ENCODE measurements at regions not wholly inside any gene's neighbourhood (a gene's known extent, or its start where the extent isn't known, plus 50 kb on each side); places are given as distances from the start of the nearest gene placed in this dataset.
A peak's percentile ranks its signal among the peaks of the same experiment; 100 is the strongest.

- in situ Hi-C loops (cut with HindIII; ENCODE audit: low pct_unique_long_range_greater_than_20kb, low sequenced_read_pairs): no loop called here
- no peak for DNase-seq (ENCODE audit: low read depth)
Observed at GRCh38 chr9:515665-516064, 301.0 kb downstream of the DOCK8 start.

- no peak for DNase-seq (ENCODE audit: low read depth)
- in situ Hi-C loops (cut with HindIII; ENCODE audit: low pct_unique_long_range_greater_than_20kb, low sequenced_read_pairs): no loop called here
Observed at GRCh38 chr9:517993-518392, 303.3 kb downstream of the DOCK8 start.

GRCh38 chr9:518540-518939 is 303.9 kb downstream of the DOCK8 start:
- in situ Hi-C loops (cut with HindIII; ENCODE audit: low pct_unique_long_range_greater_than_20kb, low sequenced_read_pairs): no loop called here
- no peak for DNase-seq (ENCODE audit: low read depth)

GRCh38 chr9:519579-519978 is 304.9 kb downstream of the DOCK8 start:
- in situ Hi-C loops (cut with HindIII; ENCODE audit: low pct_unique_long_range_greater_than_20kb, low sequenced_read_pairs): no loop called here
- DNase-seq (ENCODE audit: low read depth): peak; percentile 32

GRCh38 chr9:520302-520701 is 305.6 kb downstream of the DOCK8 start:
- in situ Hi-C loops (cut with HindIII; ENCODE audit: low pct_unique_long_range_greater_than_20kb, low sequenced_read_pairs): no loop called here
- DNase-seq (ENCODE audit: low read depth): no peak

- in situ Hi-C loops (cut with HindIII; ENCODE audit: low pct_unique_long_range_greater_than_20kb, low sequenced_read_pairs): no loop called here
- no peak for DNase-seq (ENCODE audit: low read depth)
Observed at GRCh38 chr9:522190-522589, 307.5 kb downstream of the DOCK8 start.

GRCh38 chr9:522658-523057 is 308.0 kb downstream of the DOCK8 start:
- in situ Hi-C loops (cut with HindIII; ENCODE audit: low pct_unique_long_range_greater_than_20kb, low sequenced_read_pairs): no loop called here

GRCh38 chr9:523444-523843 is 308.8 kb downstream of the DOCK8 start:
- DNase-seq (ENCODE audit: low read depth): no peak
- in situ Hi-C loops (cut with HindIII; ENCODE audit: low pct_unique_long_range_greater_than_20kb, low sequenced_read_pairs): no loop called here

More at GRCh38 chr9:522658-523057, 308.0 kb downstream of the DOCK8 start:
- no peak for DNase-seq (ENCODE audit: low read depth)

- DNase-seq (ENCODE audit: low read depth): no peak
- in situ Hi-C loops (cut with HindIII; ENCODE audit: low pct_unique_long_range_greater_than_20kb, low sequenced_read_pairs): no loop called here
Observed at GRCh38 chr9:524008-524407, 309.3 kb downstream of the DOCK8 start.

GRCh38 chr9:526904-527591 is 312.4 kb downstream of the DOCK8 start:
- DNase-seq (ENCODE audit: low read depth): no peak

GRCh38 chr9:529731-530130 is 311.8 kb upstream of the DMRT1 start:
- DNase-seq (ENCODE audit: low read depth): no peak
- in situ Hi-C loops (cut with HindIII; ENCODE audit: low pct_unique_long_range_greater_than_20kb, low sequenced_read_pairs): no loop called here

More at GRCh38 chr9:526904-527591, 312.4 kb downstream of the DOCK8 start:
- in situ Hi-C loops (cut with HindIII; ENCODE audit: low pct_unique_long_range_greater_than_20kb, low sequenced_read_pairs): no loop called here

- DNase-seq (ENCODE audit: low read depth): peak; percentile 40
Observed at GRCh38 chr9:530681-531080, 310.8 kb upstream of the DMRT1 start.

GRCh38 chr9:532707-533106 is 308.8 kb upstream of the DMRT1 start:
- in situ Hi-C loops (cut with HindIII; ENCODE audit: low pct_unique_long_range_greater_than_20kb, low sequenced_read_pairs): no loop called here
- DNase-seq (ENCODE audit: low read depth): no peak

More at GRCh38 chr9:530681-531080, 310.8 kb upstream of the DMRT1 start:
- in situ Hi-C loops (cut with HindIII; ENCODE audit: low pct_unique_long_range_greater_than_20kb, low sequenced_read_pairs): no loop called here

GRCh38 chr9:534886-535285 is 306.6 kb upstream of the DMRT1 start:
- no peak for DNase-seq (ENCODE audit: low read depth)
- in situ Hi-C loops (cut with HindIII; ENCODE audit: low pct_unique_long_range_greater_than_20kb, low sequenced_read_pairs): no loop called here

- no peak for DNase-seq (ENCODE audit: low read depth)
- in situ Hi-C loops (cut with HindIII; ENCODE audit: low pct_unique_long_range_greater_than_20kb, low sequenced_read_pairs): no loop called here
Observed at GRCh38 chr9:535356-535755, 306.1 kb upstream of the DMRT1 start.

- no peak for DNase-seq (ENCODE audit: low read depth)
- in situ Hi-C loops (cut with HindIII; ENCODE audit: low pct_unique_long_range_greater_than_20kb, low sequenced_read_pairs): no loop called here
Observed at GRCh38 chr9:536597-537511, 304.6 kb upstream of the DMRT1 start.

GRCh38 chr9:543478-543877 is 298.0 kb upstream of the DMRT1 start:
- in situ Hi-C loops (cut with HindIII; ENCODE audit: low pct_unique_long_range_greater_than_20kb, low sequenced_read_pairs): no loop called here
- DNase-seq (ENCODE audit: low read depth): no peak

GRCh38 chr9:545480-545879 is 296.0 kb upstream of the DMRT1 start:
- no peak for DNase-seq (ENCODE audit: low read depth)
- in situ Hi-C loops (cut with HindIII; ENCODE audit: low pct_unique_long_range_greater_than_20kb, low sequenced_read_pairs): no loop called here

- in situ Hi-C loops (cut with HindIII; ENCODE audit: low pct_unique_long_range_greater_than_20kb, low sequenced_read_pairs): no loop called here
- DNase-seq (ENCODE audit: low read depth): no peak
Observed at GRCh38 chr9:546235-546634, 295.3 kb upstream of the DMRT1 start.
